HL-60/S4 (cell line): ENCODE measurements at regions not wholly inside any gene's neighbourhood (a gene's known extent, or its start where the extent isn't known, plus 50 kb on each side); places are given as distances from the start of the nearest gene placed in this dataset.

Source experiments
- in situ Hi-C: fragments of 300-500 bp; cut with MboI; formaldehyde crosslinking; loops from 2 replicates; pipeline ENCODE4 v1.14.3; 2022; ENCODE audit warnings: low sequenced_read_pairs

GRCh38 chr2:58479535-58480140 is 238.5 kb upstream of the FANCL start:
- in situ Hi-C loops = no loop called here

DNA sequence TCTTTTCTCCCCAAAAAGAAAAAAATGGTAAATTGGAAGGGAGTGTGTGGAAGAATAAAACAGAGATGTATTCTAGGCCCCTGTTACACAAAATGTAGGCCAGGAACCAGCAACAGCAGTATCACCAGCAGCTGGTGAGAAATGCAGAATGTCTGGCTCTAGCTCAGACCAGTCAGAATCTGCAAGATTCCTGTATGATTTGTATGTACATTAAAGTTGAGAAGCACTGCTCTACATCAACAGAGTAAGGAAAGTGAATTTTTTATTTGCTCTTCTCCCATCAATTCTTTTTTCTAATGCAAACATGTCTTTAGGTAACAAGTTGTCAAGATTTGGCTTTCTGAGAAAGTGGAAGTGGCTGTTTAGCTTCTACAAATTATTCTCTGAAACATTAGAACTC is 235.4 kb upstream of the FANCL start:
- in situ Hi-C loops = no loop called here

- in situ Hi-C loops = no loop called here
Observed at GRCh38 chr2:58475756-58476155, 234.6 kb upstream of the FANCL start.

DNA sequence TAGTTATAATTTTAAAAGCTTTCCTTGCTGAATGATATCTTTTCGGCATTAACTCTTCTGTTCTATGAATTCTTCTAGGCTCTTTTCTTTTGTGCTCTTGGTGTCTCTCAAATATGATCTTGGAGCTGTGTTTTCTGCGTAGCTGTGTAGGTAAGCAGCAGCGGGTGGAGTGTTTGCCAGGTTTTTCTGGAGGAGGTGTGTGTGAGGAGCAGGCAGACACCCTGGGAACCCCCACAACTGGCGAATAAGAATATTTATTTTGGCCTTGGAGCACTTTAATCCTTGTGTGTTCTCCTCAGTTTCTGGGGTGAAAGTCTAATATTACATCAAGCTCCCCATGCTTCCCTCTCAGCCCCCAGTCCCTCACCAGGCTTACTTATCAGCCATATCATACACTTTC is 232.0 kb upstream of the FANCL start:
- in situ Hi-C loops = loop anchor here (25.0 kb wide), 1 partner anchor 561 kb away; no protein-coding TSS in a partner anchor

- in situ Hi-C loops = loop anchor here (25.0 kb wide), 1 partner anchor 555 kb away; no protein-coding TSS in a partner anchor
Observed at GRCh38 chr2:58466804-58467203, 225.7 kb upstream of the FANCL start.

- in situ Hi-C loops = loop anchor here (25.0 kb wide), 1 partner anchor 554 kb away; no protein-coding TSS in a partner anchor
Observed at GRCh38 chr2:58466021-58466420, 224.9 kb upstream of the FANCL start.

DNA sequence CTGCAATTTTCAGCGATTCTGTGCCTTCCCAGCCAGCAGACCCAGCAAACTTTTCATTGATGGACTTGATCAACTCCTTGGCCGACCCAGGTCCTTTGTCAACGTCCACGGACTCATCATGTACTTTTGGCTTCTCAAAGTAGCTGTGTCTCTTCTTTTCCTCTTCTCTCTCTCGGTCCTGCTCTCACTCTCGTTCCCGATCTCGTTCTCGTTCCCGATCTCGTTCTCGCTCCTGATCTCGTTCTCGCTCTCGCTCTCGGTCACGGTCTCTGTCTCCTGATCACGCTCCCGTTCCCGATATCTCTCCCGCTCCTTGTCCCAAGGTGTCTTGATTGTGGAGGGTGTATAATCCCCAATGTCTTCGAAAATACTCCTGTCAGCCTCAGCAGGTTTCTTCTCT is 219.5 kb upstream of the FANCL start:
- in situ Hi-C loops = loop anchor here (25.0 kb wide), 1 partner anchor 548 kb away; no protein-coding TSS in a partner anchor

DNA sequence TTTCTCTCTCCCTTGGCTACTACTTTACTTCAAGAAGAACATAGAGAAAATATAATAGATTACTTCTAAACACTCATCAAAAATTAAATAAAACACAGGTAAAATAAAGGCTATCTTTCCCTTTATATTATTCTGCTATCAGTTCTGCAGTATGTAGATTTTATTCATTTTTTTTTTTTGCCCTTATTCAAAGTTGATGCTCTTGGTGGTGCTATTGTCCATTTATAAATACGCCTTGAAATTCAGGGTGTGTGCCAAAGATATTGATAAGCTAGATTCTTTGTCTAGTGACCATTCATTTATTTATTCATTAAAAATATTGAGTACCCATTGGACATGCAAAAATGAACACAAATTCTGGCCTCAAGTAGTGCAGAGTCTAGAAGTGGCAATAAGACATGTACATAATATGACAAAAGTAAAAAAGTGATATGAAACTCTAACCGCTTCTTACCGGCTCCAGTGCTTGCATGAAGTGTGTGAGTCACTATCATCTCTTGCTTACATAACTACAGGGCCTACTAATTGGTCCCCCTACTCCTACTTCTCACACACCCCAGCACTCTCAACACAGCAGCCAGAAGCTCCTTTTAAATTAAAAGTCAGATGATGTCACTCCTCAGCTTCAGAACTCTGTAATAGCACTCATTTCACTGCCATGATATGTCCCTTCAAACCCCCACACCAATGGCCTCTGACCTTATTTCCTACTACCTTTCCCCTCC is 208.3 kb upstream of the FANCL start:
- in situ Hi-C loops = loop anchor here (25.0 kb wide), 1 partner anchor 537 kb away; no protein-coding TSS in a partner anchor

- in situ Hi-C loops = no loop called here
Observed at GRCh38 chr2:58448845-58449244, 207.7 kb upstream of the FANCL start.

- in situ Hi-C loops = no loop called here
Observed at GRCh38 chr2:58448065-58448507, 207.0 kb upstream of the FANCL start.

- in situ Hi-C loops = no loop called here
Observed at GRCh38 chr2:58447586-58447985, 206.5 kb upstream of the FANCL start.

GRCh38 chr2:58441643-58442042 is 200.5 kb upstream of the FANCL start:
- in situ Hi-C loops = no loop called here

DNA sequence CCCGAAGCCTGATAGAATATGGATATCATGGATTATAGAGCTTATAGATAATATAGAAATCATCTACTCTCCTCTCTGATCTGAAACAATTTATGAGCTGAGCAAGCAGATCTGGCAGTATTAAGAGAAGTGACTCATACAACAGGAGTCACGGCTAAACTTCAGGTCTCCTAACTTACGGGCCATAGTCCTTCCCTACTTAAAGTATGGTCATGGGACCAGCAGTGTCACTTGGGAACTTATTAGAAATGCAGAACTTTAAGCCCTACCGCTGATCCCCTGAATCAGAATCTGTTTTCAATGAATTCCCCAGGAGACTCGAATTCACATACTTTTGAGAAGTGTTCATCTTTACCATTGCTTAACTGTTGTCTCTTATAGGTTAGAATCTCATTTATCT is 195.7 kb upstream of the FANCL start:
- in situ Hi-C loops = no loop called here

- in situ Hi-C loops = no loop called here
Observed at GRCh38 chr2:58435246-58435645, 194.1 kb upstream of the FANCL start.

- in situ Hi-C loops = no loop called here
Observed at GRCh38 chr2:58434692-58435091, 193.6 kb upstream of the FANCL start.

DNA sequence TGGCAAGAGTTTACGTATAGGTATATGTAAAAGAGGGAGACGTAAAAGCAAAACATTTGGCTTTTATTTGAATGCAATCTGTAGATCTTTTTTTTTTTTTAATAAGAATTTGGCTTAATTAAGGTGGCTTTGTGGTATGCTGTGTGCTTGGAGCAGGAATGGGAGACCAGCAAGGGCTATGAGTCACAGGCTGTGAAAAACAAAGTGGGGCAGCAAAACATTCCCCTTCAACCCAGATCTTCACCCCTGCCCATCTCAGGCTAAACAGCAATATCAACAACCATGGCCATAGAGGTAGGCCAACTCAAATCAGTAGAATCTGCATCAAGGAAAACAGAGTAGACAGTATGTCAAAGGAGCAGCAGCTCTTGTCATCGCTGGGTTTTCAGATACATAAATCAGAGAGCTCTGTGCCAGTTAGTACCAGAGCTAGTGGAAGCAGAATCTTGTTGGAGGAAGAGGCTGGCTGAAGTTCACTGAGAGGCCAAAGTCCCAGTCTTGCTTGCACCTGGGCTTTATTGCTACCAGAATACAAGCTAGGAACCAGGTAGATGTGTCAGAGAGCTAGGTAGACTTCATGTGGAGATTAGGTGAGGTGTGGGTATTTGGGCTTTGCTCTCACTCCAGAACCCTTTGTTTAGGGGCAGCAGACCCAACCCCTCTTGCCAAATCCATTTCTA is 191.5 kb upstream of the FANCL start:
- in situ Hi-C loops = no loop called here

DNA sequence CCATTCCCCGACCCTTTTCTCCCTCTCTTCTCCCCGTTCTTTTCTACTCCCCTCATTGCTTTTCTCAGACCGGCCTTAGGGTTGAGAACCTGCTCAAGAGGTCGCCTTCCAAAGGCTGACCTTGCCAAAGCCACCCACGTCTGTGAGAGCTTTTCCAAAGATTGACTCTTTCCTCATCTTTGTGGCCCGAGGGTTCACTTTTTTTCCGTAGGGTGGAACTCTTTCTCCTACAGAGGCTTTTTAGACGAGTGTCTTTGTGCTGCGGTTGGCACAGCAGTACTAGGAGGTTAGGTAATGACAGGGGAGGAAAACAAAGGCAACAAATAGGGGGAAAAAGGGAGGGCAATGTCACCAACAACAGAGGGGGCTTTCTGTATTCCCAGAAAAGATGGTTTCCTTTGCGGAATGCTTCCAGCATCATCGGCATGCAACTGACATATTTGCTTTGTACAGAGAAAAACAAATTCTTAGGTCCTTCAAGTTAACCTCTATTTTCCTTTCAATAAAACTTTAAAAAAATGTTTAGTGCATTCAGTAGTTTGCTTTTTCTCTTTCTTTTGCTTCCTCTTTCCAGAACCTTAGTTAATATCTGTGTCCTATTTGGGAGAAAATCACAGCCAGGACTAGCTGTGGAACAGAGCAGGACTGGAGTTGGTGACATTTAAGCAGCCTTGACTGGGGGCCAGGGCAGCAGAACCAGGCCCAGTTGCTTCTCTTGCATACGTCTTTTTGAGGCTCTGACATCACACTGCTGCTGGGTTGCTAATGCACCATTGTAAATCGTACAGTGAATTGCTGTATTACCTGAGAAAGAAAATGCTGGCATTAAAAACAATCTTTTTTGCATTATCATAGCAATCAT is 188.1 kb upstream of the FANCL start:
- in situ Hi-C loops = no loop called here

DNA sequence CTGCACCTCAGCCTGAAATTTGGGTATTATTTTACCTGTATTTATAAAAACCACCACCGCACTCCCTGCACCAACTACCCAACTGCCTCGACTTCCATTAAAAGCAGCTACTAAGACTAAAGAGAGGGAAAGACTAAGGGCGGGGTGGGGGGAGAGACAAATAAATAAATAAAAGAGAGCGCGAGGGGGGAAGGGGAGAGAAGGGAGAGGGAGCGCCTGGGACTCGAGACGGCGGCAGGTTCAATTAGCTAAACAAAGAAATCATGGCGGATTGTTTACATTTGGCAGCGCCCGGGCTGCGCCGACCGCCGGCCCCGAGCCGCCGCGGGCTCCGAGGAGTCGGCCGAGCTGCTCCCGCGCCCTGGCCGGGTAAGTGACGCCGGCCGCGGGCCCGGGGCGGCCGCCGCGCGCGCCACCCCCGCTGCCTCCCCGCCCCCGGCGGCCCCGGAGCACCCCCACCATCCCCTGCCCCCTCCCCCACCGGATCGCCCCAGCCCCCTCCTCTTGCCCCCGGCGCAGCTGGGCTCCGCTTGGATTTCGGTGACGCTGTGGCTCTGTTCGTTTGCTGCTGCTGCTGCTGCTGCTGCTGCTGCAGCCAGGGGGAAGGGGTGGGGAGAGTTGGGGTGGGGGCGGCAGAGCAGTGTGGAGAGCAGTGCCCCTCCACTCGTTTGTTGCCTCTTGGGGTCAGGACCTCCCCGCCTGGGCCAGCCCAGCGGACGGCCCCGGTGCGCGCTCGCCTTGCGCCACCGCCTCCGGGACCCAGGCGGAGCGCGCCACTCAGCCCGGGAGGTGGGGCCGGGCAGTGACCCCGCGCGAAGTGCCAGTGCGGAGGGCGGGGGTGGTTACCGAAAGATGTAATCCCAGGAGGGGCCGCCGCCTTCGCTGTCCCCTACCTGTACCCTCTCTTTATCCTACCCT is 187.2 kb upstream of the FANCL start:
- in situ Hi-C loops = no loop called here

- in situ Hi-C loops = no loop called here
Observed at GRCh38 chr2:58427572-58428095, 186.5 kb upstream of the FANCL start.

- in situ Hi-C loops = no loop called here
Observed at GRCh38 chr2:58425368-58425767, 184.2 kb upstream of the FANCL start.
